T47D (cell line): ENCODE measurements at regions not wholly inside any gene's neighbourhood (a gene's known extent, or its start where the extent isn't known, plus 50 kb on each side); places are given as distances from the start of the nearest gene placed in this dataset.
"Not testable (repeated sequence)": the region's sequence is repeated elsewhere in the genome, so short reads cannot be mapped to it uniquely, and the experiment has no call there.

Experiments
- DNase-seq, 2 experiments: peaks; one replicate each; pipeline versions ENCODE4 v3.0.0 to v3.0.0-alpha.2; 2011 to 2012; ENCODE audit warnings: low read depth in 1 of 2, low spot score in 1 of 2
- JUND ChIP-seq: IDR thresholded peaks from 2 replicates; pipeline ENCODE4 v1.6.1; 2012; ENCODE audit warnings: low read depth
- in situ Hi-C: cut with HindIII; loops from 2 replicates; pipeline ENCODE4 v1.10.0; 2016; ENCODE audit warnings: low sequenced_read_pairs, low pct_unique_long_range_greater_than_20kb

- no peak for DNase-seq
- in situ Hi-C loops = no loop called here
Measured at GRCh38 chrX:33989936-33990335, 142.2 kb downstream of the FAM47A start.

DNA sequence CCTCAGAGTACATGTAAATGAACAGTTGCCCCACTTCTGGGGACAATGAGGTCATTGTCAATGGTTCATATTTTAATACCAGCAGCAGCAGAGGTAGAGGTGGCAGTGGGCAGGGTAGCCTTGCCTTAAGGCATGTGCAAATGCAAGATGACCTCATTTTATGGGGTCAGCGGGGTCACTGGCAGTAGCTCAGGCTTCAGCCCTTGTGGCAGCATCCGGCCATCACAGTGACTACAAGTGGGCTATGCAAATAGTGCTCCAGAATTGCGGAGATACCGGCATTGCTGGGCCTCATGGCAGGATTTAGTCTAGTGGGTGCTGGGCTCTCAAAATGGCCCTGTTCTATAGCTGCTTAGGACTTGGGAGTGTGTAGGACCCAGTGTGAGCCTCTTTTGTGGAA lies 144.7 kb downstream of the FAM47A start:
- TF ChIP-seq JUND = no peak
- in situ Hi-C loops = no loop called here
- no peak for DNase-seq

More at GRCh38 chrX:33989936-33990335, 142.2 kb downstream of the FAM47A start:
- TF ChIP-seq JUND = no peak

DNA sequence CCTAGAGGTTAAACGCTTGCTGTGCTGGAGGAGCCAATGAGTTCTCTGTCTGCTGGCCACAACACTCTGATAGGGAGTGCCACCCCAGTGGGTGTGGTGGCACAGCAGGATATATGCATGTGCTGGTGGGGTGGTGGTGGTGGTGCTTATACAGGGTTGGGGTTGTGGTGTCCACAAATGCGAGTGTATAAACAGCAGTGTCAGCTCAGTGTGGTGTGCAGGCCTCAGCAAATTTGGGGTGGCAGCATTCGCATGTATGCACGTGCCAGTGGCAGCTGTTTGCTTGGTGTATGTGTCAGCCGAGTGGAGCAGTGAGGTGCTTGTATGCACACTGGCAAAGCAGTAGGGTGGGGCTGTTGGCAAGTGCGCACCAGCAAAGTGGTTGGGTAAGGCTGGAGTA lies 157.4 kb downstream of the FAM47A start:
- in situ Hi-C loops = no loop called here
- TF ChIP-seq JUND = no peak
- DNase-seq = no peak

DNA sequence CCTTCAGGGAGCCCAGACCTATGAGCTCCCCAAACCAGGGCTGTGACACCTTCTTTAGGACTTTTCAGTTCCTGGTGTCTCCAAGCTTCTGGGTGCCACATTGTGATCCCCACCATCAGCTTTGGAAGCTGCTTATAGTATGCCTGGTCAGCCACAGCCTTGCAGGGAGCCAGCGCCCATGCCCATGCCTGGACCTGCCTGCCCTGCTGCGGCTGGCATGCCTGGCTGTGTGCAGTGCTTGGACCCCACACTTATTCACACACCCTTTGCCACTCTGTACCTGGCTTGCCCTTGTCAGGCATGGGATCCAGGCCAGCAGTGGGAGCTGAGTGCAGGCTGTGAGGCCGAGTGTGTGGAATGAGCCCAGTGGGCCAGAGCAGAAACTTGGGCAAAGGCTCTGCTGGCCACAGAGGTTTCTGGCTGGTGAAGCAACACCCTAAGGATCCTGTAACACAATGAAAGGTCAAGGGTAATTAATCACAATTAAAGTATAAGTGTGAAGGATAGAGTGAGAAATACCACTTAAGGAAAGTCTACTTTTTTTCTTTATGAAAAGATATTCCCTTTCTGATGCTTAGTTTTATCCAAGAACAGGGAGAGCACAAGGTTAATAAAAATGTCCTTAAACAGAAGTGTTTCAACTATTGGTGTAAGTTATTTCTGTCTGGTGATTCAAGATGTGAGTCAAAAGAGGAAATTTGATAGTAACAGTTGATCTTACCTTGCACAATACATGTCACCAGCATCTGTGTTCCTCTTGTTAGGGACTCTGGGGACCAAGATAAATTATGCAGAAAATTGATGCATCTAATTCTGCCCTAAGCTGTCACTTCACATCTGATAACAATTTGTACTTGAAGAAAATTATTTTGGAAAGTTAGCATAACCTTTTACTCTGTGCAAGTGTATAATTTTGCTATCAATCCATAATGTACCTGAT lies 161.8 kb downstream of the FAM47A start:
- no peak for TF ChIP-seq JUND
- DNase-seq = no peak
- in situ Hi-C loops = no loop called here

DNA sequence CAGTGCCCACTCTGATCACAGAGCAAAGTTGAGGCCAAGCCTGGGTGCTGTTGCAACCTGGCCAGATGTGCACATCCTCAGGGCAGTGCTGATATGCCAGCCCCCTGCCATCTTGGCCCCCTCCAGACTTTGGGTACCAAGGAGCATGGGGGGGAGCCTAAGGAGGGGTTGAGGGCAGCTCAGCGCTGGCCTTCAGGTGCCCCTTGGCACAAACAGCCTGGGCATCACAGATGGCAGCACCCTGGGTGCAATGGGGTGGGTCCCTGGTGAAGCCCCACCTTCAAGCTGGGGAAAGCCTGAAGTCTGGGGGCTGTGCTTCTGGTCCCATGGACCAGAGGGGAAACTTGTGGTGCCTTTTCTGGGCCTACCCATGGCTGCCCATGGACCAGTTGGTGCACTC lies 163.0 kb downstream of the FAM47A start:
- TF ChIP-seq JUND = no peak
- in situ Hi-C loops = no loop called here
- no peak for DNase-seq

GRCh38 chrX:33968611-33969010 lies 163.5 kb downstream of the FAM47A start:
- no peak for DNase-seq
- TF ChIP-seq JUND = no peak
- in situ Hi-C loops = no loop called here

- no peak for DNase-seq
- in situ Hi-C loops = no loop called here
- no peak for TF ChIP-seq JUND
Measured at GRCh38 chrX:33949300-33949699, 182.8 kb downstream of the FAM47A start.

DNA sequence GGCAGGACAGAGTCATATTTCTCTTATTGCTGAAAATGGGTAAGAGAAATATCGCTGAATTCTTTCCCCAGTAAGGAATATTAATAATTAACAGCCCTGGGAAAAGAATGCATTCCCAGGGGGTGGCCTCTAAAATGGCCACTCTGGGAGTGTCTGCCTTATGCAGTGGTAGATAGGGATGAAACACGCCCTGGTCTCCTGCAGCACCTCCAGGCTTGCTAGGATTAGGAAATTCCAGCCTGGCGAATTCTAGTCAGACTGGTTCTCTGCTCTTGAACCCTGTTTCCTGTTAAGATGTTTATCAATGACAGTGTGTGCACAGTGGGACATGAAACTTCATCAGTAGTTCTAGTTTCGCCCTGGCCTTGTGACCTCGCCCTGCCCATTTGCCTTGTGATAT lies 205.9 kb downstream of the FAM47A start:
- in situ Hi-C loops = not testable (repeated sequence)
- DNase-seq = peak in 1 of 2 experiments; percentile 1

- DNase-seq = peak in 1 of 2 experiments; percentile 84
- in situ Hi-C loops = no loop called here
- no peak for TF ChIP-seq JUND
Measured at GRCh38 chrX:33923262-33923661, 208.9 kb downstream of the FAM47A start.

DNA sequence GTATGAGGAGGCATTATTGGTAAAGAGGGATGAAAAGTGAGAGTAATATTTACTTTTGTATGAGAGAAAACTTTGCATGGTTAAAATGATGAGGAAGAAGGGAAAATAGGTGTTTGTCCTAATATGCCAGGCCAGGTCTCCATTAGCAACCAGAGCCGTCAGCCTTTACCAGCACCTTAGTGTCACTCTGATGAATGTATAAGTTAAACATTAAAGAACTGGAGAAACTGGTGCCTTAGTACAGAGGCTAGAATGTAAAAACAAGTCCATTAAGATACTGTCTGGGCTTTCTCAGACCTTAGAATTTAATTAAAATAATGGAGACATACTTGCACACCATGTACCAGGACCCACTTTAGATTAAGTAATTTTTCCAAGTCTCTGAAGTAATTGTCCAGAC lies 222.3 kb downstream of the FAM47A start:
- no peak for TF ChIP-seq JUND
- no peak for DNase-seq
- in situ Hi-C loops = no loop called here

DNA sequence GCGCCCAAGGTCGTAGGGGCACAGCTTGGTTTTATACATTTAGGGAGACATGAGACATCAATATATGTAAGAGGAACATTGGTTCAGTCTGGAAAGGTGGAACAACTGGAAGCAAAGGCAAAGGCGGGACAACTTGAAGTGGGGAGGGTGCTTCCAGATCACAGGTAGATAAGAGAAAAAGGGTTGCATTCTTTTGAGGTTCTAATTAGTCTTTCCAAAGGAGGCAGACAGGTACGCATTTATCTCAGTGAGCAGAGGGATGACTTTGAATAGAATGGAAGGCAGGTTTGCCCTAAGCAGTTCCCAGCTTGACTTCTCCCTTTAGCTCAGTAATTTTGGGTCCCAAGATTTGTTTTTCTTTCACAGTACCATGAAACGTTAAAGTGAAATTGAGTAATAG lies 223.2 kb downstream of the FAM47A start:
- in situ Hi-C loops = no loop called here

DNA sequence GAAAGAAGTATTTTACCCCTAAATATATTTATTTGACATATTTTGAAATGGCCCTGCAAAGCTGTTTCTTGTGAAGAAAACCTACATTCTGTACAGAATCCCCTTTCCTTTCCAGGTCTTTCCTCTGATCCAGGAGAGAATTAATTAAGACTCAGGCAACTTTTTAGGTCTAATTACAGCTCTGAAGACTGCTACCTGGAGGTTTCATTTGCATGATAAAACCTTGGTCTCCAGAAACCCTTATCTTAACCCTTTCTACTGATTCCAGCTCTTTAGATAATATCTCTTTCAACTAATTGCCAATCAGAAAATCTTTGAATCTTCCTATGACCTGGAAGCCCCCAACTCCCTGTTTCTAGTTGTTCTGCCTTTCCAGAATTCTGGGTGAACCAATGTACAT lies 224.0 kb downstream of the FAM47A start:
- in situ Hi-C loops = no loop called here
- no peak for DNase-seq
- TF ChIP-seq JUND = no peak

More for the DNA sequence above, 223.2 kb downstream of the FAM47A start:
- no peak for TF ChIP-seq JUND
- no peak for DNase-seq

DNA sequence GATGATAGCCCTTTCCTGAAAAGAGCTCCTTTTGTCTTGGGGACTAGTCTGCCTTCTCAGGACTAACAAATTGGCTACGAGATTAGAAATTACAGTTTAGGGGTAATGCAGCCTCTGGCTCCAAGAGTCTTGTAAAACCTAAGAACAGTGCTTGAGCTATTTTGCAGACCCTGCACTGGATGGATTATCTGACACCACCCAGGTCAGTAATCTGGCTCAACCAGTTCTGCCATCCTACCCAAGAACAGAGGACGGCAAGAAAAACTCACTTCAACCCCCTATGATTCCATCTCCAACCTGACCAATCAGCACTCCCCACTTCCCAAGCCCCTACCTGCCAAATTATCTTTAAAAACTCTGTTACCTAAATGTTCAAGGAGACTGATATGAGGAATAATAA lies 225.1 kb downstream of the FAM47A start:
- in situ Hi-C loops = no loop called here
- DNase-seq = peak in 1 of 2 experiments; percentile 4
- TF ChIP-seq JUND = no peak

GRCh38 chrX:33892670-33893069 lies 239.4 kb downstream of the FAM47A start:
- peak in 1 of 2 experiments; percentile 48 for DNase-seq
- in situ Hi-C loops = no loop called here
- TF ChIP-seq JUND = no peak
